PC-9 (cell line): ENCODE measurements at regions not wholly inside any gene's neighbourhood (a gene's known extent, or its start where the extent isn't known, plus 50 kb on each side); places are given as distances from the start of the nearest gene placed in this dataset.

Experiments
- CTCF ChIP-seq: fragments of 200-600 bp; sonication (generic); conservative IDR thresholded peaks from 2 replicates; pipeline ENCODE4 v1.6.1; 2017; ENCODE audit warnings: mixed run types, antibody characterized with exemption, mild to moderate bottlenecking, moderate library complexity
- EZH2 ChIP-seq: fragments of 200-600 bp; sonication (generic); IDR thresholded peaks from 2 replicates; pipeline ENCODE4 v1.8.0; 2017; ENCODE audit warnings: antibody characterized with exemption, low read depth

DNA sequence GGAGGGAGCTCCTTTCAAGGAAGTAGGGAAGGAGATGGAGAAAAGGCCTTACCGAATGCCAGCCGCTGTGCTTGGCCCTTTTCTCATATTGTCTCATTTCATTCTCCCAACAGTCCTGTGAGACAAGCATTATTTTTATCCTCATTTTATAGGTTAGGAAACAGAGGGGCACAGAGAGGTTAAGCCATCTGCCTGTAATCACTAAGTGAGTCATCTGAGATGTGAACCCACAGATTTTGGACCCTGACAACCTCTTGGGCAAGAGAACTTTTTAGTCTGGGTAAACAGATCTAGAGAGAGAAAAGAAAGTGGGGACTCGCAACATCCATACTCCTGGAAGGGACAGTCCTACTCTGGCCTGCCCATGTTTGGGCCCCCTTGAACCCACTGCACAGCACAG lies 91.7 kb upstream of the LCLAT1 start:
- TF ChIP-seq CTCF (no peak), EZH2 (no peak)
